Progenitor cell of endocrine pancreas (in vitro differentiated cells): ENCODE measurements at regions not wholly inside any gene's neighbourhood (a gene's known extent, or its start where the extent isn't known, plus 50 kb on each side); places are given as distances from the start of the nearest gene placed in this dataset.

Experiments used
- DNase-seq: peaks from one replicate; pipeline ENCODE4 v3.0.0; 2021; ENCODE audit warnings: low spot score; ENCODE audit not compliant: unreplicated experiment
- H3K27ac Mint-ChIP-seq: 2 replicates; pipeline ENCODE4 v1.8.0; 2021; ENCODE audit warnings: mild to moderate bottlenecking, moderate library complexity, mixed read lengths
- H3K27me3 Mint-ChIP-seq: 2 replicates; pipeline ENCODE4 v1.8.0; 2021; ENCODE audit warnings: mixed read lengths
- H3K36me3 Mint-ChIP-seq: 2 replicates; pipeline ENCODE4 v1.8.0; 2022; ENCODE audit warnings: mixed read lengths; ENCODE audit not compliant: insufficient read depth
- H3K4me1 Mint-ChIP-seq: 2 replicates; pipeline ENCODE4 v1.8.0; 2021; ENCODE audit warnings: low read depth, mixed read lengths
- H3K4me3 Mint-ChIP-seq: 2 replicates; pipeline ENCODE4 v1.8.0; 2021; ENCODE audit warnings: low read depth, mild to moderate bottlenecking, moderate library complexity, mixed read lengths
- H3K9me3 Mint-ChIP-seq: 2 replicates; pipeline ENCODE4 v1.8.0; 2021; ENCODE audit warnings: low read depth, mixed read lengths
- TF ChIP-seq, protein P1 (sequence below): fragments of 200-600 bp; sonication (generic); IDR thresholded peaks from one replicate; pipeline ENCODE4 v1.5.0; 2021; ENCODE audit warnings: antibody characterized with exemption, mild to moderate bottlenecking; ENCODE audit not compliant: unreplicated experiment

GRCh38 chr5:68778484-68778883 is 315.3 kb upstream of the SLC30A5 start:
- Mint-ChIP-seq H3K4me3 (no peak overlapping the region), H3K9me3 (peaks cover 9% of the 10 kb centered on the region), H3K4me1 (peaks cover 6% of the 10 kb centered on the region), H3K36me3 (no peaks in the 10 kb centered on the region), H3K27me3 (no peaks in the 10 kb centered on the region), H3K27ac (no peak overlapping the region)
- no peak for DNase-seq
- TF ChIP-seq, protein P1, sequence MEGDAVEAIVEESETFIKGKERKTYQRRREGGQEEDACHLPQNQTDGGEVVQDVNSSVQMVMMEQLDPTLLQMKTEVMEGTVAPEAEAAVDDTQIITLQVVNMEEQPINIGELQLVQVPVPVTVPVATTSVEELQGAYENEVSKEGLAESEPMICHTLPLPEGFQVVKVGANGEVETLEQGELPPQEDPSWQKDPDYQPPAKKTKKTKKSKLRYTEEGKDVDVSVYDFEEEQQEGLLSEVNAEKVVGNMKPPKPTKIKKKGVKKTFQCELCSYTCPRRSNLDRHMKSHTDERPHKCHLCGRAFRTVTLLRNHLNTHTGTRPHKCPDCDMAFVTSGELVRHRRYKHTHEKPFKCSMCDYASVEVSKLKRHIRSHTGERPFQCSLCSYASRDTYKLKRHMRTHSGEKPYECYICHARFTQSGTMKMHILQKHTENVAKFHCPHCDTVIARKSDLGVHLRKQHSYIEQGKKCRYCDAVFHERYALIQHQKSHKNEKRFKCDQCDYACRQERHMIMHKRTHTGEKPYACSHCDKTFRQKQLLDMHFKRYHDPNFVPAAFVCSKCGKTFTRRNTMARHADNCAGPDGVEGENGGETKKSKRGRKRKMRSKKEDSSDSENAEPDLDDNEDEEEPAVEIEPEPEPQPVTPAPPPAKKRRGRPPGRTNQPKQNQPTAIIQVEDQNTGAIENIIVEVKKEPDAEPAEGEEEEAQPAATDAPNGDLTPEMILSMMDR, result no peak

- Mint-ChIP-seq H3K4me1 (peaks cover 6% of the 10 kb centered on the region), H3K4me3 (no peak overlapping the region), H3K27me3 (no peaks in the 10 kb centered on the region), H3K9me3 (peaks cover 13% of the 10 kb centered on the region), H3K27ac (no peak overlapping the region), H3K36me3 (no peaks in the 10 kb centered on the region)
- TF ChIP-seq, protein P1, result no peak
- DNase-seq, result no peak
Observed at GRCh38 chr5:68780299-68780955, 313.4 kb upstream of the SLC30A5 start.

DNA sequence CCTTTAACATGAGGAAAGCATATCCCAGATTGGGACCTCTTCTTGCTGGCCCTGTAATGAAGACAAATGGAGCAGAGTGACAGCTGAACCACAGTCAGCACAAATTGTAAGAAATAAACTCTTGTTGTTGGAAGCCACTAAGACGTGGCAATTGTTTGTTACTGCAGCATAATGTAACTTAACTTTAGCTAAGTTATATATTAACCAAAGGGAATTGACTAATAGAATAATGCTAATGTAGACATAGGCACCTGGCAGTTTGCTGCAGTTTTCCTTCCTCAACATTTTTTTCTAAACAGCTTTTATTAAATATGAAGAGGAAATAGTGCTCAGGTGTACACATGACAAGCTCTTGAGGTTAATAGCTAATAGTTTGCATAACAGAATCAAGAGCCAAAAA is 300.7 kb upstream of the SLC30A5 start:
- Mint-ChIP-seq H3K9me3 (no peaks in the 10 kb centered on the region), H3K4me1 (no peaks in the 10 kb centered on the region), H3K27me3 (peaks cover 12% of the 10 kb centered on the region), H3K27ac (no peak overlapping the region), H3K36me3 (no peaks in the 10 kb centered on the region), H3K4me3 (no peak overlapping the region)
- no peak for DNase-seq
- TF ChIP-seq, protein P1, result no peak

GRCh38 chr5:68793993-68794392 is 299.8 kb upstream of the SLC30A5 start:
- H3K27ac Mint-ChIP-seq, result no peak overlapping the region
- peaks cover 12% of the 10 kb centered on the region for H3K27me3 Mint-ChIP-seq
- H3K4me1 Mint-ChIP-seq, result no peaks in the 10 kb centered on the region
- H3K9me3 Mint-ChIP-seq, result no peaks in the 10 kb centered on the region
- no peak overlapping the region for H3K4me3 Mint-ChIP-seq
- no peaks in the 10 kb centered on the region for H3K36me3 Mint-ChIP-seq
- DNase-seq, result no peak
- TF ChIP-seq, protein P1, result no peak

DNA sequence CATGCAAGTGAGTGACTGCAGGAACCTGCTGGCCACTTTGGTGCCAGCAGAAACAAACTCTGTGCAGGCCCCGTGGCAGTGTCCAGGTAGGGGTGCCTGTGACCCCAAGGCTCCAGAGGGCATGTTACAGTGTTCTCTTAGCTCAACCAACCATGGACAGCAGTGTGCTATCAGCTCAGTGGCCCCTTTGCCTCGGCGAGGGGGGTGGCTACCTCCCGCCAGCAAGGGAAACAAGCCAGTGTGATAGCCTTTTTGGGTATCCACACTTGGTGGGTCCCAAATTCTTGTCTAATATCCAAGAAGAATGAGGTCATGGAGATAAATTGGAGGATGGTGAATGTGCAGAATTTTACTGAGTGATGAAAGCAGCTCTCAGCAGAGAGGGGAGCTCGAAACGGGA is 298.6 kb upstream of the SLC30A5 start:
- H3K4me1 Mint-ChIP-seq, result no peaks in the 10 kb centered on the region

More for the DNA sequence above, 298.6 kb upstream of the SLC30A5 start:
- DNase-seq, result no peak
- TF ChIP-seq, protein P1, result no peak
- Mint-ChIP-seq H3K27me3 (peaks cover 12% of the 10 kb centered on the region), H3K4me3 (no peak overlapping the region), H3K9me3 (no peaks in the 10 kb centered on the region), H3K36me3 (no peaks in the 10 kb centered on the region), H3K27ac (no peak overlapping the region)
